ENCODE measurements at regions not wholly inside any gene's neighbourhood (a gene's known extent, or its start where the extent isn't known, plus 50 kb on each side); places are given as distances from the start of the nearest gene placed in this dataset.
"Not testable (repeated sequence)": the region's sequence is repeated elsewhere in the genome, so short reads cannot be mapped to it uniquely, and the experiment has no call there.

DNA sequence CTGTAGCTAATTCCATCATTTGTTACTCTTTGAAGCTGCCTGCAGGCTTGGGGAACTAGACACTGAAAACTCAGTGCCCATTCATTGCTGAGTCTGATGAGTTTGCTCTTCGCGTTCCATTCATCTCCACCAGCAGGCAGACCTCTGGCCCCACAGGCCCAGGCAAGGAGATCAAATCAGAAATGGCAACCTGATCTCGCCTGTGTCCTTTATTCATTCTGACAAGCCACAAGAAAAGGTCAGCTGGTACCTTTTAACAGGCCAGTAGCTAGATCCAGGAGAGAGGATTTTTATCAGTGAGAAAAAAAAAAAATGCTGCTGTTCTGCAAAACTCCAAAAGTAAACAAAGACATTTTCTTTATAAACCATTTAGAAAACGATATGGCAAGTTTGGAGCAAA is 742.5 kb downstream of the ETS1 start:
- DNase-seq (ENCODE audit: low spot score): no peak

DNA sequence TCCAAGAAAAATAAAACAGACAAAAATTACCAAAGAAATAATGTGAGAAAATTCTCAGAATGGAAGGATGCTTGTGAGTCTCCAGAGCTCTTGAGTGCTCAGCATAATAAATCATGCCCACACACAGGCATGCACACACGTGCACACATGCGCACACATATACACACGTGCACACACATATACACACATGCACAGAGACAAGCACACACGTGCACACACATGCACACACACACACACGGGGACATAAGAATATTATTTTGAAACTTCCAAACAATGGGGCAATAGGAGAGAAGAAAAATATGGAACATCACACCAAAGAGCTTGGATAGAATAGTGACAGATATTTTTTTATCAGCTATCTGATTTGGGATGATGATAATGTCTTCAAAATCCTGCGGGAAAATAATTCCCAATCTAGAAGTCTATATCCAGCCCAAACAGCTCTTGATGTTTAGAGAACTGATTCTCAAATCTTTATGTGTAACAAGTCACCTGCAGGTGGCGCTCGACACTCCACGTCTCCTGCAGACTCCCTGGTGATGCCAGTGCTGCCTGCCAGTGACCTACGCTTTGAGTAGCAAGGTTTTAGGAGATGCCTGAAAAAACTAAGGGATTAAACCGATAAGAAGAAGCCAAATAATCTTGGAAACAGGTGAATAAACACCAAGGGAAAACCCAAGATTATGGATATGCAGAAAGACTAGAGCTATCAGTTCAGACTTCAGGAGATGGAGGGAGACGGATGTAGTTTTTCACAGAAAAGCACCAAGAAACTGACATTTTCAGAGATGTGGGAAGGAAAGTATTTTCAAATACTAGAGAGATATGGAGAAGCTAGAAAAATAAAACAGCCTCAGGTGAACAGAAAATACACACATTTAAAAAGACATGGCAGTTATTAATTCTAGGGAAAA is 743.6 kb downstream of the ETS1 start:
- peak; percentile 62 for DNase-seq (ENCODE audit: low spot score)

DNA sequence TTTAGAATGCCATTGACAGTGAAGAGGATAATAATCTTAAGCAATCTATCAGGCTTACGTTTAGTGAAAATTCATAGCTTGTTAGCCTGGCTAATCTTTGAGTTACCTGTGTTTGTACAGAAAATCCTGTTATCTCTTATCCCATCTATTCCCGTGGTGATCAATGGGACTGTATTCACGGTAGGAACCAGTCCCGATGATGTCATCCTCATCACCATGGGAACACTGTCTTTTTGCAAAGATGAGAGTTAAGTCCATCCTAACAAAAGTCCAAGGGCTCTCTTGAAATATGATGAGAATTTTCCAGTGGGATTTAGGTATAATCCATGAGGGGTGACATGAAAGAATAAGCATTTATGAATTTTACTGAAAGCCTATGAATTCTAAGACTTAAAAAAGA is 762.2 kb downstream of the ETS1 start:
- no peak for DNase-seq (ENCODE audit: low spot score)

DNA sequence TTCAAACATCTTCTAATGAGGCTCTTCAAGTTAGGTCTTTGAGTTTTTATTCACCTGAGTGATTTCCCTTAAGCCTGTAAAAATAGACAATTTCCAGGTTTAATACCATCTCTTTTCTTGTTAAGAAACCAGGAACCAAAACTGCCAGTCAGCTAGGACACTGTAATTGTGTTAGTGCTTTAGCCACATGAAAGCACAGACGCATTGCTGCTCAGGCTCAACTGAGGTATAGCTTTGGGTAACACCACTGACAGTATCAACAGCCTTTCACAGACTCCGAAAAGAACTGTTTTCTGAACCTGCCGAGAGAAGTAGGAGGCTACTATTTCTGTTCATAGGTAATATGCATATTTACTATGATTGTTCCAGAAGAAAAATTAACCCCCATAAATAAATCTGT is 768.7 kb downstream of the ETS1 start:
- no peak for DNase-seq (ENCODE audit: low spot score)

DNA sequence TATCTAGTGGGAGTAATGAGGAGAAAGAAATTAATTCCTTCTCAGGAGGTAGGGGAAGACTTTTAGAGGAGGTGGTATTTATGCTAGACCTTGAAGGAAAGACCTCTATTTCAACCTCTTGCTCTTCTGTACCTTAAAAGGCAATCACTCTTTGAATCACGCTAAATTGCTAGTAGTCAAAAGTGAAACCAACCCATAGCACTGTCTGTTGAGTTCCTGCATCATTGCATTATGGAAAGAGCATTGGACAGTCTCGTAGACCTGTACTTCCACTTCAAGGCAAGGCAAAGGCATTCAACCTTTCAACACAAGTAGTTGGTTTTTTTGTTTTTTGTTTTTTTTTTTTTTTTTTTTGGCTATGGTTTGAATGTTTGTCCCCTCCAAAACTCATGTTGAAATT is 770.4 kb downstream of the ETS1 start:
- no peak for DNase-seq (ENCODE audit: low spot score)

DNA sequence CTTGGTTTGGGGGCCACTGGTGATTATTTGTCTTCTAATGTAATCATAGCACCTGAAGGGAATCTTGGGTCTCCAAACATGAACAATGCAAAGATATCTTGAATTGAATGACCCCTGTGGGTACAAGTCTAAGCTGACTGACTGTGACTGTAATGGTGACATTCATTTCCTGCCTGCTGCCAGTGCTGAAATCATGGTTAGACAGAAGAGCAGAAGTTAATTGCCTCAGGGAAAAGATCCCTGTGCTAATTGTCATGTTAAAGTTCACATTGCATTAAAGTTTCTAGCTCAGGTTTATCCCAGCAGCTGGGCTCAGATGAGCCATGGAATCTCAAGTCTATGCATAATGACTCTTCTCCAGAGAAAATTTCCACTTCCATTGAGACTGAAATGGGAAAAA is 772.0 kb downstream of the ETS1 start:
- no peak for DNase-seq (ENCODE audit: low spot score)

DNA sequence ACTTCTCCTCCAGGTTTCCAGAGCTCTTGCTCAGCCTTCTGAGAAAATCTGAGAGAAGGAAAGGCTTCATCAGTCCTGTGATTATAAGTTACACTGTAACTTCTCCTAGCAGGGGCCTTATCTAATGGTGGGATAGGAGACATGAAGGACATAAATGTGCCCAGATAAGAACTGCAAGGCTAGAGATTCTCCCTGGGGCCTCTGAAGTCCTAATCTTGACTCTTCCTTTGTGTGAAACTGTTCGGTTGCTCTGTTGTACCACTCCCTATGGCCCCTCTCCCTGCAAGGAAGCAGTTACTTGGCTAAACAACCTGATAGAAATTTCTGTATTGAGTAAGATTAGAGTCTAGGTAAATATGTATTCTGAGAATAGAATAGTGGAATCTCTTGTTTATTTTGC is 780.9 kb downstream of the ETS1 start:
- DNase-seq (ENCODE audit: low spot score): no peak

DNA sequence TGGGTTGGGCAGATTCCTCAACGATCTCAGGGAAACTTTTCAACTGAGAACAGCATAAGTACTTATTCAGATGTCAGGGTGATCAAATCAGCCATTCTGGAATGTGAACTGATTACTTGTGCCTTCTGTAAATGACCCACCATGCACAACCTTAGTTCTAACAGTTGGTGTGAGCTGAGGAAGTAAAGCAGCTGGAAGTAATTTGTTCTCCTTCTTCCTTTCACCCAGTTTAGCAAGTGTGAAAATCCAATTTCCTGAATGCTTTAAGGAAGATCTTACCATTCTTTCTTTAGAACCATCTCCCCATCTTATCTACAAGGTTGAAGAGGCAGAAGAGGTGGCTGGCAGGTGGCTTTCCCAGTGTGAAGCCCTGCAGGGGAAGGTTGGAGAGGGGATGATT is 781.6 kb downstream of the ETS1 start:
- no peak for DNase-seq (ENCODE audit: low spot score)

DNA sequence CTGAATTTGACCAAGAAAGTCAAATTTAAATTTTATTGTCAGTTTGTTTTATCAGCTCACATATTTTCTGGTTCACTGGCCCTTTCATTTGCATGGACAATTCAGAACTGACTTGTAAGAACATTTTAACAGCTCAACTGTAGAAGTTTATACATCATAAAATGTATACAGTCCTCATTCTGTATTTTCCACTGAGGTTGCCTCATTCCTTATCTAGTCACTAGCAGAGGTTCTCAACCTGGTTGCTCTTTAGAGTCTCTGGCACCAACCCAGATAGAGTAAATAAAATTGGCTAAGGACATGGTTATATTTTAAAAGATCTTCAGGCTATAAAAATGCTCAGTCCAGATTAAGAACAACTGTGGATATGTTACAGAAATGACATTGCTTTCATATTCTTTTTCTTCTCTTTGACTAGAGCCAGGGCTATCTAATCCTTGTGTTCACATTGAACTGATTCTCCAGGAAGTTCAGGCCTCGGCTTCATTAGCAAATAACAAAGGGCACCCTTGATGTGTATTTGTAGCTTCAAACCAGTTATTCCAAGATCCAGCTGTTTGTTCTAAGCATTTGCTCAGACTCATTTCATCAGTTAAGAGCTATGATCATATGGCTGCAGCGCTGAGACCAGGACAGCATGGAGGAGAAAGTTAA is 782.5 kb downstream of the ETS1 start:
- no peak for DNase-seq (ENCODE audit: low spot score)

DNA sequence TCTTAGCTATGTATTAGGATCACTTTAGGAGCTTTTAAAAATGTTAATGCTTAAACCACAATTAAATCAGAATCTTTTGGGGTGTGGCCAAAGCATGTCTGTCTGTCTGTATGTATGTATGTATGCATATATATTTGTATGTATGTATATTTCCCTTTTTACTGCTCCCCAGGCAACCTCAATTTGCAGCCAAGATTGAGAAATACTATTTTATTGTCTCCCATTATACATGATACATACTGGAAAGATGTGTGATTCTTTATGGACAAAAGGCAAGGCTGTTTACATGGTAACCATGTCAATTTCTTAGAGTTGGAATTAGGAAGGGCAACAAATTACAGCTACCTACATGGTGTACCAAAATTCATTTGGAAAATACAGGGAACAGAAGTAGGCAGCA is 783.6 kb downstream of the ETS1 start:
- no peak for DNase-seq (ENCODE audit: low spot score)

DNA sequence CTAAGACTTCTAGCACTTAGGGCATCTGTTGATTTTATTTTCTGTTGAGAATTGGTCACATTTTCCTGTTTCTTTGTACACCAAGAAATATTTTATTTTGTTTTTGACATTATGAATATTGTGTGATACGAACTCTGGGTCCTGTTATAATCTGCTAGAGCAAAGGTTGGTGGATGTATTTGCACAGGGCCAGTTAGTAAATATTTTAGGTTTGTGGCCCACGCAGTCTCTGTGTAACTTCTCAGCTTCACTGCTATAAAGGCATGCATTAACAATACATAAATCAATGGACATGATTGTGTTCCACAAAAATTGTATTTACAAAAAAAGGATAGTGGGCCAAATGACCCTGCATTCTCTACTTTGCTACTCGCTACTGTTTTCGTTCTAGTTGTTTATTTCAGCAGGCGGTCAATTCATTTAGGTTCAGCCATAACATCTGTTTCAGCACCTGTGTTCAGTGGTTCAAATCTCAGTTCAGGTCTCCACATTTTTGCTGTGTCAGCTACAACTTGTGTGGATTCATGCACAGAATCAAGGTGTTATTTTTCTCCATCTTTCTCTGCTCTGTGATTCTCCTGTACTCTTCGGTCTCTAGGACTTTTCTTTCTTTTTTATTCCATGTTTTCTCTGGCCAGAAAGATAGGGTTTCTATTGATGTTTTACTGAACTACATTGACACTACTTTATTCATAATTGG is 786.2 kb downstream of the ETS1 start:
- no peak for DNase-seq (ENCODE audit: low spot score)

DNA sequence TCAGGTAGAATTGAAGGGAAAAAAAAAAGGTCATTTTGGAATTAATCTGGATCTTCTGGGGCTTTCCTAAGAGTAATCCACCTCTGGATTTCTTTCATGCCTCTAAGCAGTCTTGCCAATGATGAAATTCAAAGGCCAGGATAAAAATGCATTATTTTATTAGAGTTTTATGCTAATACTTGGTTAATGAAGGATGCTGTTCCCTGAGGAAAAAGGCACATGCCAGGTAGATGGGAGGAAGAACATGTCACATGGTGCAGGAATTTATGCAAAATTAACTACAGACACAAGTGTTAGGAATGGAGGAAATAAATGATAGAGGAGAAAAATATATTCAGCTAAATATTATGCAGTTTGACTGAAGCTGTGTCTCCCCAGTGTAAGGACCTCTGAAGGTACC is 792.0 kb downstream of the ETS1 start:
- DNase-seq (ENCODE audit: low spot score): no peak

DNA sequence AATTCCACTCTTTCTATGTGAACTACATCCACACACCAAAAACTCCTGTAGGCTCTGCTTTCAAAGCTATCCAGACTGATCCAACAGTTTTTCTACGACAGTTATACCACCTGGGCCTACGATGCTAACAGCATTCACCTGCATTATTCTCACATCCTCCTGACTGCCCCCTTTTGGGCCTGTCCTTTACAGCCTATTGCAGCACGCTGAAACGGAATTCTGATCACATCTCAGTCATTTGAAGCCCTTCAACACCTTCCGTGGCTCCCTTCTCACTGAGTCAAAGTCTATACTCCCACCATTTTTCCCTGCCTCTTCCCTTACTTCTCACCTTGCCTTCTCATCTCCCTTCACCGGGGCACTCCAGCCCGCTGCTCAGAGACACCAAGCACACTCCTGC is 791.3 kb upstream of the KIRREL3 start:
- DNase-seq (ENCODE audit: low spot score): no peak

DNA sequence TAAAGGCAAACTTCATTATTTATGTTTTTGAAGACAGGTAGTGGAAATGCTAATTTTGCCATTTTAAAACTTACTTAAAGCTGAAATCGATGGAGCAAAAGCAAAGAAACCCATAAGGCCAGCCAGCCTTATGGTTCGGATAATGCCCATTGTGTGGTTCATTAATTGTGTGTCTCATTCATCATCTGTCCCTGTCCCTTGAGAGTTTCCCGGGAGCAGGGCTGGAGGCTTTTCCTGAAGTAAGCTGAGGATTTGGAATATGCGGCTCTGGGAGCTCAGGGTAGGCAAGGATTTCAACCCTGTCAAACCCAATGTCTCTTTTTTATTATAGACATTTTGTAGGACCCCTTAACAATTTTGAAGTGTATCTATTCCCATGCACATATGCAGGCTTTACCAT is 790.0 kb upstream of the KIRREL3 start:
- DNase-seq (ENCODE audit: low spot score): no peak

DNA sequence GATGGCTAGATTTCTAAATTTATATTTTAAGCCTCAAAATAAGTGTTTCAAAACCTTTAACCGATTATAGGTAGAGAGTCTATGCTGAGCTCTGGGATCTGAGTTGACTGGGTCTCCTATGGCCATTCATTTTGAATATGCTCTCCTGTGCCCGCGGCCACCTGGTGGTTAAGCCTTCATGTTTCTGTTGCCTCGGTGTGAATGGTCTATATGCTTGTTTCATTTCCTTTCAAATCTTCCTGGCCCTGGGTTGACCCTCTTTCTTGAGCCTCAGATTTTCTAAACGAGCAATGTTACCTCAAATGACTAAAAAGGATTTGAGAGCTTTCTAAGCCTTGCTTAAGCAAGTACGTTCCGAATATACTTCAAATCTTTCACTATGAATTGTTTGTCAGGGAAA is 789.4 kb upstream of the KIRREL3 start:
- DNase-seq (ENCODE audit: low spot score): peak; percentile 18

DNA sequence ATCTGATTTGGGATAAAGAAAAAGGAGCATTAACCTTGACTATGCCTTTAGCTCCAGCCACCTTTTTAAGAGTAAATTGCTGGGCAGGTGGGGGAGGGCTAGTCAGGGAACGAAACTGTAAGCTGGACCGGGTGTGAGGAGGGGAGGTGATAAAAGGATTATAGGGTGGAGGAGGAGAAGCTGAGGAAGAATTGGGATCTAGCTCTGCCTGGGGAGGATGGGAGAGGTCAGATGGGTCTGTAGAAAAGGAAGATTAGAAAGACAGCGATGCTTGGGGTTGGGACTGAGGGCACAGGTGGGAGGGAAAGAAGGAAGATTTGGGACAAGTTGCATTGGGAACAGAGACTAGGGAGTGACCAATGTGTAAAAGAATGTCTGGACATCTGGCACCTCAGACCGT is 772.4 kb upstream of the KIRREL3 start:
- not testable (repeated sequence) for DNase-seq (ENCODE audit: low spot score)

DNA sequence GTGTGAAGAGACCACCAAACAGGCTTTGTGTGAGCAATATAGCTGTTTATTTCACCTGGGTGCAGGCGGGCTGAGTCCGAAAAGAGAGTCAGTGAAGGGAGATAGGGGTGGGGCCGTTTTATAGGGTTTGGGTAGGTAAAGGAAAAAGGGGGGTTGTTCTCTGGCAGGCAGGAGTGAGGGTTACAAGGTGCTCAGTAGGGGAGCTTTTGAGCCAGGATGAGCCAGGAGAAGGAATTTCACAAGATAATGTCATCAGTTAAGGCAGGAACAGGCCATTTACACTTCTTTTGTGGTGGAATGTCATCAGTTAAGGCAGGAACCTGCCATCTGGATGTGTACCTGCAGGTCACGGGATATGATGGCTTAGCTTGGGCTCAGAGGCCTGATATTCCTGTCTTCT is 768.4 kb upstream of the KIRREL3 start:
- DNase-seq (ENCODE audit: low spot score): not testable (repeated sequence)

DNA sequence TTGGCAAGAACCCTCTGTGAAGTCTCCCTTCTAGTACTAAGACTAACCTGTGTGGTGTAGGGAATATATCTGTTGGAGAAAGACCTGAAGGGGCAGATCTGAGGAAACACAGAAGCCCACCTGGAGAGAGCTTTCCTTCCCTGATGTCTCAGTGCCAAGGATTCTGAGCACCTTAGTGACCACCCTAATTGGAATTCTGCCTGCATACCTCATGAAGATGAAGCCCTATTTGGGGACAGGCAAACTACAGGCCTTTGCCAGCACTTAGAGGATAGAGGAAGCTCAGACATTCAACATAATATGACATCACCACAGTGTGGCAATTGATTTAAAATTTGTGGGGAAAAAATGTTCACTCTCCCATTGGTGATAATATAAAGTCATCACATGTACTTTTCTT is 766.2 kb upstream of the KIRREL3 start:
- no peak for DNase-seq (ENCODE audit: low spot score)

DNA sequence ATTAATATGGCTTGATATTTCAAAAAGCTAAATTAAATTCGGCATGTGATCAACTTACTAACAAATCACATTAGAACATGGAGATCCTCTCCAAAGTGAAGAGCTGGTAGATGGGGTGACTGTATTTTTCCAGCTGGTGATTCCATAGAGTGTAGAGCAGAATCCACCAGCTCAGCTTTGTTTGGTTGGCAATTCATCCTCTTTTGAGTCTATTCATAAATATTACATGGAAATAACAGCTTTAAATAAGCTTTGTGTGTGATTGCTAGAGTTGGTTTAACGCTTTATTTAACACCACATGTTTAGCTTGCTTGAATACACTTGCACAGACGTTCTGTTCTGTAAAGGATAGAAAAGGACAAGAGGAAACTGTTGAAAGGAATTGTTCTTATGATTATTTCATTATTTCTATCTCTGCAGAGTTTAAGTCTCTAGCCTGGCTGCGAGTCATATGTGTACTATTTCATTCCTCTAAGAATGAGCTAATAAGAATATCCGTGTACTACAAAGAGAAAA is 738.3 kb upstream of the KIRREL3 start:
- DNase-seq (ENCODE audit: low spot score): no peak

DNA sequence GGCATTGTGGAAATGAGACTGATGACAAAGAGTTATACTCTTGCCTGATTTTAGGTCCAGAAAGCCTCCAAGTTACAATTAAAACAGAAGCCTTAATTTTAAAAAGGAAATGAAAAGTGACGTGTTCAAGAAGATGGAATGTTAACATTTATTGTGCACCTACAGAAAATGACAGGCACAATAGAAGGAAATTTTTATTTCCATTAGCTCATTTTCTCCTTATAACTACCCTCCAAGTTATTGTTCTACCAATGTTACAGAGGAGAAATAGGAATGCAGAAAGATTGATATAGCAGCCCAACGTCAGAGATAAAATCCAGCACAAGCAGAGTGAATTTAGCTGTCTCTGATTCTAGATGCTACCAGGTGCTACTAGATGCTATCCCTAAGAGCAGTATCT is 736.9 kb upstream of the KIRREL3 start:
- no peak for DNase-seq (ENCODE audit: low spot score)

DNA sequence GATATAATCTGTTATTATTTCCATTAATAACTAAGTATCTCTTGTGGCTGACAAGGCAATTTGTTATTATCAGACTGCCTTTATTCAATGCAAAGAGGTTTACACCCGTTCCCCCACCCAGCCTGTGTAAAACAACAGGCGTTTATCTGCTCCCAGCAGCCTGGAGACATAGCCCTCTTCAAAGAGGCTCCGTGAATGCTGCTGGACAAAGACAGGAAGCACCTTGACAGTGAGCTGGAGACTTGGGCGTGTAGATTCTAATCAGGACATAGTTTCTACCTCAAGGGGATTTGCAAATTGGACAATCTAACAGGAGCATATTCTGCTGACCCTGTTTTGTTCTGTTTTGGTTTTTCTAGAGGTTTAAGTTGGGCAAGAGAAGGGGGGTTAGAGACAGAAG is 733.0 kb upstream of the KIRREL3 start:
- DNase-seq (ENCODE audit: low spot score): no peak

DNA sequence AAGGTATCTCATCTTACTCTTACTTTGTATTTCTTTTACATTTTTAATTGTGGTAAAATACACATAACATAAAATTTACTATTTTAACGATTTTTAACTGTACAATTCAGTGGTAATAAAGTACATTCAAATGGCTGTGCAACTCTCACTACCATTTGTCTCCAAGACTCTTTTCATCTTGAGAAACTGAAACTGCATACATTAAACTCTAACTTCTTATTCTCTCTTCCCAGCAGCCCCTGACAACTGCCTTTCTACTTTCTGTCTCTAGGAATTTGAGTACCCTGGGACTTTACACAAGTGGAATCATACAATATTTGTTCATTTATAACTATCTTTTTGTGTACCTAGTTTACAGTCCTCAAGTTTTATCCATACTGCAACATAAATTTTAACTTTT is 725.8 kb upstream of the KIRREL3 start:
- DNase-seq (ENCODE audit: low spot score): no peak

DNA sequence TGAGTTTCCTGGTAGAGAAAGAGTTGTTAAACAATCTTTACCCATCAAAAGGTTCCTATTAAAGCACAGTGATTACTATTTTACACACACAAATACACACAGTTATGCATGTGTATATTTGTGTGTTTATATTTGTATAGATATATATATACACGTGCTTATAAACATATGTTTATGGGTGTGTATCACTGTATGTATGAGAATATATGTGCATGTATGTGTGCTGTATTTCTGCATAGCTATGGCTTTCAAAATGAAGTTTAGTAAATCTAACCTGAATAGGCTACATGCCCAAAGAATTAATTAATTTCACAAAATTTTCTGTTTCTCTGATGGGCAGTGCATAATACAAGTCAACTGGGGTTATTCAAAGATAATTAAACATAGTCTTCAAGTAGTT is 723.1 kb upstream of the KIRREL3 start:
- DNase-seq (ENCODE audit: low spot score): no peak

Measured in RKO (cell line).